ENCODE measurements at regions not wholly inside any gene's neighbourhood (a gene's known extent, or its start where the extent isn't known, plus 50 kb on each side); places are given as distances from the start of the nearest gene placed in this dataset.

DNA sequence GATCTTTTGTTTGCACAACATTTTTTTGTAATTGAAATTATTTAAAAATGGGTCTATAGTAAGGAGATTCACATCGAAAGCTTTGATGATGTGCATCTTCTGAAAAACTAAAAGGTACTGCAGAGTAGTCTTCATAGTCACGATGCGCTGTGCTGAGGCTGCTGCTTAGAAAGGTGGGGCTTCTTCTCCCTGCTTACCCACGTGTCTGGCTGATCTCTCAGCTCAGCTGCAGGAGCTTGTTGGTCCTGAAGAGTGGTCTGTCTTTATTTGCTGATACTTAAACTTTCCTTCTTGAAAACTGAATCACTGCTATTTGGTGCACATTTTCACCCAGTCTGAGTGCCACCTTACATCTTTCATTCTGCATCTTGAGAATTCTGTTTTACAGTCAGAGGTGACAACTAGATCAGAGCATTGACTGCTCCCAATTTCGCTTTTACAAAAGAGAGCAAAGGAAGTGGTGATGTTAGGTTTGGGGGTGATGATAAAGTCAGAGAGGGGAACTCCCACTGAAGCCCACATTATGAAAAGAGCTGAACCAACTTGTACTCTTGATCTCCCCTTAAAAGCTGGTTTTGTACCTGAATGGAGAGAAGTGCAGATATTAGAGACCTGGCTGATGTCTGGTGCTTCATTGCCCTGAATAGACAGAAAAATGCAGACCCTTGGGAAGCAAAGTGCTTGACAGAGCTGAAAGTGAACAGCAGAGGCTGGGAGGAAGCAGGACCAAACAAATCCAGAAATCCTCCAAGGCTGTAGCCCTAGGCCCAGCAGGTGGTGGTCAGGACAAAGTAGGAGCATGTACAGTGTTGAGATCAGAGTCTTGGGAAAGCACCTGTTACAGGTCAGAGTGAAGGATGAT lies 984.5 kb downstream of the TSN start:
- no peak for TF ChIP-seq POLR2A (IDR thresholded peaks at IDR 0.05)
- TF ChIP-seq, protein P1, sequence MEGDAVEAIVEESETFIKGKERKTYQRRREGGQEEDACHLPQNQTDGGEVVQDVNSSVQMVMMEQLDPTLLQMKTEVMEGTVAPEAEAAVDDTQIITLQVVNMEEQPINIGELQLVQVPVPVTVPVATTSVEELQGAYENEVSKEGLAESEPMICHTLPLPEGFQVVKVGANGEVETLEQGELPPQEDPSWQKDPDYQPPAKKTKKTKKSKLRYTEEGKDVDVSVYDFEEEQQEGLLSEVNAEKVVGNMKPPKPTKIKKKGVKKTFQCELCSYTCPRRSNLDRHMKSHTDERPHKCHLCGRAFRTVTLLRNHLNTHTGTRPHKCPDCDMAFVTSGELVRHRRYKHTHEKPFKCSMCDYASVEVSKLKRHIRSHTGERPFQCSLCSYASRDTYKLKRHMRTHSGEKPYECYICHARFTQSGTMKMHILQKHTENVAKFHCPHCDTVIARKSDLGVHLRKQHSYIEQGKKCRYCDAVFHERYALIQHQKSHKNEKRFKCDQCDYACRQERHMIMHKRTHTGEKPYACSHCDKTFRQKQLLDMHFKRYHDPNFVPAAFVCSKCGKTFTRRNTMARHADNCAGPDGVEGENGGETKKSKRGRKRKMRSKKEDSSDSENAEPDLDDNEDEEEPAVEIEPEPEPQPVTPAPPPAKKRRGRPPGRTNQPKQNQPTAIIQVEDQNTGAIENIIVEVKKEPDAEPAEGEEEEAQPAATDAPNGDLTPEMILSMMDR (IDR thresholded peaks at IDR 0.05) = no peak

All from body of pancreas (tissue), 4 donors.